HG02571 (cell line): ENCODE measurements at regions not wholly inside any gene's neighbourhood (a gene's known extent, or its start where the extent isn't known, plus 50 kb on each side); places are given as distances from the start of the nearest gene placed in this dataset.
"Not testable (repeated sequence)": the region's sequence is repeated elsewhere in the genome, so short reads cannot be mapped to it uniquely, and the experiment has no call there.

Experiments used
- ATAC-seq: cut with Tn5 transposase; IDR thresholded peaks from one replicate; pipeline ENCODE4 v1.9.1; 2021; ENCODE audit warnings: mild to moderate bottlenecking, moderate library complexity; ENCODE audit not compliant: unreplicated experiment

- no peak for ATAC-seq
Measured at GRCh38 chr6:9236443-9236842, 801.1 kb upstream of the SLC35B3 start.

GRCh38 chr6:9233686-9234085 lies 798.3 kb upstream of the SLC35B3 start:
- no peak for ATAC-seq

- no peak for ATAC-seq
Measured at GRCh38 chr6:9233226-9233625, 797.9 kb upstream of the SLC35B3 start.

GRCh38 chr6:9225441-9225871 lies 790.1 kb upstream of the SLC35B3 start:
- no peak for ATAC-seq

GRCh38 chr6:9224539-9224938 lies 789.2 kb upstream of the SLC35B3 start:
- ATAC-seq, result no peak

- ATAC-seq, result not testable (repeated sequence)
Measured at GRCh38 chr6:9213717-9214116, 778.4 kb upstream of the SLC35B3 start.

- no peak for ATAC-seq
Measured at GRCh38 chr6:9208966-9209365, 773.6 kb upstream of the SLC35B3 start.

- no peak for ATAC-seq
Measured at GRCh38 chr6:9205645-9206044, 770.3 kb upstream of the SLC35B3 start.

- no peak for ATAC-seq
Measured at GRCh38 chr6:9204171-9204570, 768.8 kb upstream of the SLC35B3 start.

GRCh38 chr6:9200712-9201111 lies 765.4 kb upstream of the SLC35B3 start:
- no peak for ATAC-seq

- no peak for ATAC-seq
Measured at GRCh38 chr6:9197726-9198125, 762.4 kb upstream of the SLC35B3 start.

- ATAC-seq, result no peak
Measured at GRCh38 chr6:9195322-9195721, 760.0 kb upstream of the SLC35B3 start.

GRCh38 chr6:9192405-9192909 lies 757.1 kb upstream of the SLC35B3 start:
- no peak for ATAC-seq

- ATAC-seq, result no peak
Measured at GRCh38 chr6:9186148-9186547, 750.8 kb upstream of the SLC35B3 start.

GRCh38 chr6:9178071-9178470 lies 742.7 kb upstream of the SLC35B3 start:
- no peak for ATAC-seq

- ATAC-seq, result no peak
Measured at GRCh38 chr6:9173229-9173628, 737.9 kb upstream of the SLC35B3 start.

- no peak for ATAC-seq
Measured at GRCh38 chr6:9172096-9172495, 736.8 kb upstream of the SLC35B3 start.

GRCh38 chr6:9168669-9169068 lies 733.3 kb upstream of the SLC35B3 start:
- no peak for ATAC-seq

- ATAC-seq, result no peak
Measured at GRCh38 chr6:9161731-9162130, 726.4 kb upstream of the SLC35B3 start.

GRCh38 chr6:9159051-9159450 lies 723.7 kb upstream of the SLC35B3 start:
- ATAC-seq, result no peak

- no peak for ATAC-seq
Measured at GRCh38 chr6:9155836-9156235, 720.5 kb upstream of the SLC35B3 start.

- no peak for ATAC-seq
Measured at GRCh38 chr6:9143140-9143539, 707.8 kb upstream of the SLC35B3 start.

- ATAC-seq, result no peak
Measured at GRCh38 chr6:9140951-9141460, 705.7 kb upstream of the SLC35B3 start.
